ENCODE measurements at regions not wholly inside any gene's neighbourhood (a gene's known extent, or its start where the extent isn't known, plus 50 kb on each side); places are given as distances from the start of the nearest gene placed in this dataset.

DNA sequence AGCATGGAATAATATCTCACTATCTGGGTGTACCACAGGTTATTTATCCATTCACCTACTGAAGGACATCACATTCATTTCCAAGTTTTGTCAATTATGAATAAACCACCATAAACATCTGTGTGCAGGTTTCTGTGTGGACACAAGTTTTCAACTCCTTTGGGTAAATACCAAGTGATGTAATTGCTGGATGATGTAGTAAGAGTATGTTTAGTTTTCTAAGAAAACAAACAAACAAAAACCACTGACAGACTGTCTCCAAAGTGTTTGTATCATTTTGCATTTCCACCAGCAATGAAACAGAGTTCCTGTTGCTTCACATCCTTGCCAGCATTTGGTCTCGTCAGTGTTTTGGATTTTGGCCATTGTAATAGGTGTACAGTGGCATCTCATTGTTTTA is 435.7 kb upstream of the PROX1 start:
- Histone ChIP-seq H3F3A (replicated peaks; ENCODE audit: insufficient read depth) (no peaks in the 10 kb centered on the region), H3K9me3 (no peaks in the 10 kb centered on the region), H3K79me2 (ENCODE audit: insufficient read depth) (no peaks in the 10 kb centered on the region), H3K9ac (no peak overlapping the region), H3K4me1 (ENCODE audit: control insufficient read depth in 1 of 2, insufficient read depth in 2 of 2, low read depth in 1 of 2, low read length in 1 of 2) (no peaks in the 10 kb centered on the region), H3K27me3 (ENCODE audit: insufficient read depth) (no peaks in the 10 kb centered on the region), H2AFZ (ENCODE audit: low read depth) (no peak overlapping the region), H3K9me2 (no peaks in the 10 kb centered on the region), H3K27ac (ENCODE audit: low read depth in 2 of 2, low read length in 1 of 2) (no peak overlapping the region), H4K20me1 (ENCODE audit: insufficient read depth) (no peaks in the 10 kb centered on the region), H3K4me3 (ENCODE audit: low read depth in 2 of 2, low read length in 1 of 2) (no peak overlapping the region), H3K4me2 (no peak overlapping the region), H3K36me3 (replicated peaks in 1 of 2; ENCODE audit: control insufficient read depth in 1 of 2, insufficient read depth in 2 of 2, low read length in 1 of 2) (no peaks in the 10 kb centered on the region)
- DNase-seq: no peak
- ChIA-PET CTCF (no interaction called here), POLR2A (no interaction called here)
- WGBS (ENCODE audit: low lambda C conversion rate): 32% methylated on average over 1 of the region's 1 CpG
- TF ChIP-seq EP300 (IDR thresholded peaks at IDR 0.05; ENCODE audit: borderline replicate concordance in 1 of 2, low read depth in 1 of 2, low read length in 1 of 2) (no peak), TAF1 (IDR thresholded peaks at IDR 0.05; ENCODE audit: borderline replicate concordance, low read depth, low read length) (no peak), CHD2 (IDR thresholded peaks at IDR 0.05; ENCODE audit: low read length, partially characterized antibody) (no peak)
- TF ChIP-seq, protein P1, sequence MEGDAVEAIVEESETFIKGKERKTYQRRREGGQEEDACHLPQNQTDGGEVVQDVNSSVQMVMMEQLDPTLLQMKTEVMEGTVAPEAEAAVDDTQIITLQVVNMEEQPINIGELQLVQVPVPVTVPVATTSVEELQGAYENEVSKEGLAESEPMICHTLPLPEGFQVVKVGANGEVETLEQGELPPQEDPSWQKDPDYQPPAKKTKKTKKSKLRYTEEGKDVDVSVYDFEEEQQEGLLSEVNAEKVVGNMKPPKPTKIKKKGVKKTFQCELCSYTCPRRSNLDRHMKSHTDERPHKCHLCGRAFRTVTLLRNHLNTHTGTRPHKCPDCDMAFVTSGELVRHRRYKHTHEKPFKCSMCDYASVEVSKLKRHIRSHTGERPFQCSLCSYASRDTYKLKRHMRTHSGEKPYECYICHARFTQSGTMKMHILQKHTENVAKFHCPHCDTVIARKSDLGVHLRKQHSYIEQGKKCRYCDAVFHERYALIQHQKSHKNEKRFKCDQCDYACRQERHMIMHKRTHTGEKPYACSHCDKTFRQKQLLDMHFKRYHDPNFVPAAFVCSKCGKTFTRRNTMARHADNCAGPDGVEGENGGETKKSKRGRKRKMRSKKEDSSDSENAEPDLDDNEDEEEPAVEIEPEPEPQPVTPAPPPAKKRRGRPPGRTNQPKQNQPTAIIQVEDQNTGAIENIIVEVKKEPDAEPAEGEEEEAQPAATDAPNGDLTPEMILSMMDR (IDR thresholded peaks at IDR 0.05): no peak

DNA sequence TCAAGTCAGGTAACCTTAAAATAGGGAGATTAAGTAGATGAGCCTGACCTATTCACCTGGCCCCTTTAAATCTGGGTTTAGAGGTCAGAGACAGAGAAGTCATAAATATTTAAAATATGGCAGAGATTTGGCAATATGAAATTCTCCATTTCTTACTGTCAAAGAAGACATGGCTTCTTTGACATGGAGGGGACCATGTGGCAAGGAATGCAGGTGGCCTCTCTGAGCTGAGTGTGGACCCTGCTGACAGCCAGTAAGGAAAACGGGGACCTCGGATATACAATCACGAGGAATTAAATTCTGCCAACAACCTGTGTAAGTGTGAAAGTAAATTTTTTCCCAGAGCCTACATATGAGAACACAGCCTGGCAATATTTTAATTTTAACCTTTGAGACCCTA is 427.5 kb upstream of the PROX1 start:
- peaks cover 6% of the 10 kb centered on the region; the same call in 1 of the 2 replicates for H3K9me3 ChIP-seq
- ChIA-PET CTCF (no interaction called here), POLR2A (no interaction called here)
- H2AFZ ChIP-seq (ENCODE audit: low read depth): no peak overlapping the region
- H3K4me2 ChIP-seq: no peak overlapping the region
- DNase-seq: no peak
- H3K79me2 ChIP-seq (ENCODE audit: insufficient read depth): no peaks in the 10 kb centered on the region
- TF ChIP-seq RXRA (IDR thresholded peaks at IDR 0.05; ENCODE audit: borderline replicate concordance, low read depth) (no peak), TAF1 (IDR thresholded peaks at IDR 0.05; ENCODE audit: borderline replicate concordance, low read depth, low read length) (no peak)
- H3K9me2 ChIP-seq: no peaks in the 10 kb centered on the region; the same call in 1 of the 2 replicates
- no peak overlapping the region for H3K4me3 ChIP-seq (ENCODE audit: low read depth in 2 of 2, low read length in 1 of 2)
- no peak overlapping the region for H3K27ac ChIP-seq (ENCODE audit: low read depth in 2 of 2, low read length in 1 of 2)
- no peak overlapping the region for H3K9ac ChIP-seq
- H3K27me3 ChIP-seq (ENCODE audit: insufficient read depth): no peaks in the 10 kb centered on the region
- no peaks in the 10 kb centered on the region for H3F3A ChIP-seq (replicated peaks; ENCODE audit: insufficient read depth)
- 53% methylated on average over 3 of the region's 3 CpGs for WGBS (ENCODE audit: low lambda C conversion rate)
- H3K36me3 ChIP-seq (replicated peaks in 1 of 2; ENCODE audit: control insufficient read depth in 1 of 2, insufficient read depth in 2 of 2, low read length in 1 of 2): no peaks in the 10 kb centered on the region
- H3K4me1 ChIP-seq (ENCODE audit: control insufficient read depth in 1 of 2, insufficient read depth in 2 of 2, low read depth in 1 of 2, low read length in 1 of 2): no peaks in the 10 kb centered on the region
- H4K20me1 ChIP-seq (ENCODE audit: insufficient read depth): no peaks in the 10 kb centered on the region

DNA sequence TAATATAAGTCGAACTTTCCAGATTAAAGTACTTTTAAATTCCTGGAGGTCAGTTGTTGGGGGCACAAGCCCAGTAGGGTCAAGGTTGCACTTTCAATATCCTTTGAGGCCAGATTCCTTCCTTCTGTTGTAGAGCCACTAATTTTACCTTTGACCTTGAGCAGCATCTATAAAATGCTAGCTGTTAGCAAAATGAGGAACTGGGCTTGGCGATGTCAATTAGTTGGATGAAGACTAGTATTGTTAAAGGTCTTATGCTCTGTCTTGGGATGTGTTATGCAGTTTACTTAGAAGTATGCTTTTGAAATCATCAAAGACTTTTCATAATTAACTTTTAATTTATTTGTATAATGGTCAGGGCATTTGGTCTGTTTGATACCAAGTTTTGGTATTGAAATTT is 425.9 kb upstream of the PROX1 start:
- H4K20me1 ChIP-seq (ENCODE audit: insufficient read depth): no peaks in the 10 kb centered on the region
- ChIA-PET CTCF (interaction anchor here (1.7 kb wide), 1 partner anchor 561 kb away, joined by 6 read pairs; no protein-coding TSS in a partner anchor), POLR2A (no interaction called here)
- no peak overlapping the region for H3K27ac ChIP-seq (ENCODE audit: low read depth in 2 of 2, low read length in 1 of 2)
- no peaks in the 10 kb centered on the region for H3K79me2 ChIP-seq (ENCODE audit: insufficient read depth)
- no peak overlapping the region for H3K4me3 ChIP-seq (ENCODE audit: low read depth in 2 of 2, low read length in 1 of 2)
- H3K4me1 ChIP-seq (ENCODE audit: control insufficient read depth in 1 of 2, insufficient read depth in 2 of 2, low read depth in 1 of 2, low read length in 1 of 2): no peaks in the 10 kb centered on the region
- 36% methylated on average over 2 of the region's 2 CpGs for WGBS (ENCODE audit: low lambda C conversion rate)
- H3K4me2 ChIP-seq: no peak overlapping the region
- no peaks in the 10 kb centered on the region for H3K36me3 ChIP-seq (replicated peaks in 1 of 2; ENCODE audit: control insufficient read depth in 1 of 2, insufficient read depth in 2 of 2, low read length in 1 of 2)
- no peak overlapping the region for H2AFZ ChIP-seq (ENCODE audit: low read depth)
- H3K9me2 ChIP-seq: no peaks in the 10 kb centered on the region; the same call in 1 of the 2 replicates
- H3K27me3 ChIP-seq (ENCODE audit: insufficient read depth): no peaks in the 10 kb centered on the region
- no peak overlapping the region for H3K9ac ChIP-seq
- DNase-seq: no peak
- no peaks in the 10 kb centered on the region for H3F3A ChIP-seq (replicated peaks; ENCODE audit: insufficient read depth)
- H3K9me3 ChIP-seq: peaks cover 6% of the 10 kb centered on the region; the same call in 1 of the 2 replicates
- TF ChIP-seq CHD2 (IDR thresholded peaks at IDR 0.05; ENCODE audit: low read length, partially characterized antibody): no peak
- TF ChIP-seq, protein P2, sequence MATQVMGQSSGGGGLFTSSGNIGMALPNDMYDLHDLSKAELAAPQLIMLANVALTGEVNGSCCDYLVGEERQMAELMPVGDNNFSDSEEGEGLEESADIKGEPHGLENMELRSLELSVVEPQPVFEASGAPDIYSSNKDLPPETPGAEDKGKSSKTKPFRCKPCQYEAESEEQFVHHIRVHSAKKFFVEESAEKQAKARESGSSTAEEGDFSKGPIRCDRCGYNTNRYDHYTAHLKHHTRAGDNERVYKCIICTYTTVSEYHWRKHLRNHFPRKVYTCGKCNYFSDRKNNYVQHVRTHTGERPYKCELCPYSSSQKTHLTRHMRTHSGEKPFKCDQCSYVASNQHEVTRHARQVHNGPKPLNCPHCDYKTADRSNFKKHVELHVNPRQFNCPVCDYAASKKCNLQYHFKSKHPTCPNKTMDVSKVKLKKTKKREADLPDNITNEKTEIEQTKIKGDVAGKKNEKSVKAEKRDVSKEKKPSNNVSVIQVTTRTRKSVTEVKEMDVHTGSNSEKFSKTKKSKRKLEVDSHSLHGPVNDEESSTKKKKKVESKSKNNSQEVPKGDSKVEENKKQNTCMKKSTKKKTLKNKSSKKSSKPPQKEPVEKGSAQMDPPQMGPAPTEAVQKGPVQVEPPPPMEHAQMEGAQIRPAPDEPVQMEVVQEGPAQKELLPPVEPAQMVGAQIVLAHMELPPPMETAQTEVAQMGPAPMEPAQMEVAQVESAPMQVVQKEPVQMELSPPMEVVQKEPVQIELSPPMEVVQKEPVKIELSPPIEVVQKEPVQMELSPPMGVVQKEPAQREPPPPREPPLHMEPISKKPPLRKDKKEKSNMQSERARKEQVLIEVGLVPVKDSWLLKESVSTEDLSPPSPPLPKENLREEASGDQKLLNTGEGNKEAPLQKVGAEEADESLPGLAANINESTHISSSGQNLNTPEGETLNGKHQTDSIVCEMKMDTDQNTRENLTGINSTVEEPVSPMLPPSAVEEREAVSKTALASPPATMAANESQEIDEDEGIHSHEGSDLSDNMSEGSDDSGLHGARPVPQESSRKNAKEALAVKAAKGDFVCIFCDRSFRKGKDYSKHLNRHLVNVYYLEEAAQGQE (IDR thresholded peaks at IDR 0.05; ENCODE audit: low read depth, low read length): no peak
- TF ChIP-seq RFX5 (IDR thresholded peaks at IDR 0.05; ENCODE audit: low read length): no peak
- no peak for TF ChIP-seq POLR2AphosphoS5 (IDR thresholded peaks at IDR 0.05; ENCODE audit: low read depth, low read length)
- TF ChIP-seq FOXJ3 (CRISPR knock-in tag; IDR thresholded peaks at IDR 0.05): no peak
- TF ChIP-seq, protein P3, sequence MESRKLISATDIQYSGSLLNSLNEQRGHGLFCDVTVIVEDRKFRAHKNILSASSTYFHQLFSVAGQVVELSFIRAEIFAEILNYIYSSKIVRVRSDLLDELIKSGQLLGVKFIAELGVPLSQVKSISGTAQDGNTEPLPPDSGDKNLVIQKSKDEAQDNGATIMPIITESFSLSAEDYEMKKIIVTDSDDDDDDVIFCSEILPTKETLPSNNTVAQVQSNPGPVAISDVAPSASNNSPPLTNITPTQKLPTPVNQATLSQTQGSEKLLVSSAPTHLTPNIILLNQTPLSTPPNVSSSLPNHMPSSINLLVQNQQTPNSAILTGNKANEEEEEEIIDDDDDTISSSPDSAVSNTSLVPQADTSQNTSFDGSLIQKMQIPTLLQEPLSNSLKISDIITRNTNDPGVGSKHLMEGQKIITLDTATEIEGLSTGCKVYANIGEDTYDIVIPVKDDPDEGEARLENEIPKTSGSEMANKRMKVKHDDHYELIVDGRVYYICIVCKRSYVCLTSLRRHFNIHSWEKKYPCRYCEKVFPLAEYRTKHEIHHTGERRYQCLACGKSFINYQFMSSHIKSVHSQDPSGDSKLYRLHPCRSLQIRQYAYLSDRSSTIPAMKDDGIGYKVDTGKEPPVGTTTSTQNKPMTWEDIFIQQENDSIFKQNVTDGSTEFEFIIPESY (IDR thresholded peaks at IDR 0.05; ENCODE audit: borderline replicate concordance, low read depth): no peak
- no peak for TF ChIP-seq RXRA (IDR thresholded peaks at IDR 0.05; ENCODE audit: borderline replicate concordance, low read depth)
- no peak for TF ChIP-seq YY1 (IDR thresholded peaks at IDR 0.05; ENCODE audit: low read depth)
- TF ChIP-seq, protein P4, sequence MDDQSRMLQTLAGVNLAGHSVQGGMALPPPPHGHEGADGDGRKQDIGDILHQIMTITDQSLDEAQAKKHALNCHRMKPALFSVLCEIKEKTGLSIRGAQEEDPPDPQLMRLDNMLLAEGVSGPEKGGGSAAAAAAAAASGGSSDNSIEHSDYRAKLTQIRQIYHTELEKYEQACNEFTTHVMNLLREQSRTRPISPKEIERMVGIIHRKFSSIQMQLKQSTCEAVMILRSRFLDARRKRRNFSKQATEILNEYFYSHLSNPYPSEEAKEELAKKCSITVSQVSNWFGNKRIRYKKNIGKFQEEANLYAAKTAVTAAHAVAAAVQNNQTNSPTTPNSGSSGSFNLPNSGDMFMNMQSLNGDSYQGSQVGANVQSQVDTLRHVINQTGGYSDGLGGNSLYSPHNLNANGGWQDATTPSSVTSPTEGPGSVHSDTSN (IDR thresholded peaks at IDR 0.05): no peak
- no peak for TF ChIP-seq EP300 (IDR thresholded peaks at IDR 0.05; ENCODE audit: borderline replicate concordance in 1 of 2, low read depth in 1 of 2, low read length in 1 of 2)

Data from SK-N-SH (cell line).